HepG2 (cell line): ENCODE measurements at regions not wholly inside any gene's neighbourhood (a gene's known extent, or its start where the extent isn't known, plus 50 kb on each side); places are given as distances from the start of the nearest gene placed in this dataset.

Experiments used
- ATAC-seq: fragments of 200-7000 bp; cut with Tn5 transposase; 3 replicates; pipeline ENCODE4 v1.9.1; 2020; ENCODE audit warnings: mild to moderate bottlenecking, moderate library complexity
- BruUV-seq: library from RNA; stranded (reverse); fragments of 400-500 nt; replicated peaks from 2 replicates; lab custom pipeline; 2021; lab: Mats Ljungman, UMichigan
- CTCF ChIA-PET: fragments of 300-600 bp; formaldehyde crosslinking; extraction: SDS; loops from one replicate; lab custom pipeline; 2021; ENCODE audit warnings: low total read pairs, inconsistent platforms, low intra/inter-chr PET ratio; lab: Yijun Ruan, JAX
- POLR2A ChIA-PET: fragments of 350-600 bp; sonication (Branson Sonifier 250); formaldehyde crosslinking; loops from one replicate; lab custom pipeline; 2020; ENCODE audit warnings: antibody characterized with exemption, inconsistent platforms; lab: Yijun Ruan, JAX
- DNase-seq: peaks from one replicate; pipeline ENCODE4 v3.0.0-alpha.2; 2015; ENCODE audit warnings: low spot score
- FAIRE-seq: peaks from 3 replicates; lab custom pipeline; 2011; peaks lifted over from hg19 to GRCh38; lab: Jason Lieb, UNC
- H2AFZ ChIP-seq: one replicate; pipeline ENCODE4 v1.6.1; 2011; ENCODE audit warnings: low read length, inconsistent platforms
- H3K27ac ChIP-seq: fragments of 300-600 bp; 3 replicates; pipeline ENCODE4 v1.8.0; 2011; ENCODE audit warnings: mixed run types, mild to moderate bottlenecking, mixed read lengths, low read length, inconsistent platforms; ENCODE audit not compliant: insufficient read depth; ENCODE audit errors: extremely low read length
- H3K27me3 ChIP-seq, 2 experiments: fragments of 200-600 bp in 1 of 2; 2 replicates in 1 of 2; 3 replicates in 1 of 2; pipeline versions ENCODE4 v1.6.0 to v1.8.0; 2011; ENCODE audit warnings: low read length in 2 of 2, mild to moderate bottlenecking in 2 of 2, moderate library complexity in 2 of 2, inconsistent platforms in 1 of 2; ENCODE audit not compliant: insufficient read depth in 2 of 2, control insufficient read depth in 1 of 2
- H3K36me3 ChIP-seq, 2 experiments: fragments of 200-600 bp in 1 of 2; replicated peaks in 1 of 2; 2 replicates in 1 of 2; 3 replicates in 1 of 2; pipeline versions ENCODE4 v1.5.1 to v1.8.0; 2011; ENCODE audit warnings: low read length in 2 of 2, inconsistent platforms in 1 of 2; ENCODE audit not compliant: insufficient read depth in 2 of 2, control insufficient read depth in 1 of 2
- H3K4me1 ChIP-seq: 2 replicates; pipeline ENCODE4 v1.5.1; 2012; ENCODE audit warnings: low read length, inconsistent platforms; ENCODE audit not compliant: insufficient read depth
- H3K4me2 ChIP-seq: 2 replicates; pipeline ENCODE4 v1.6.0; 2011; ENCODE audit warnings: low read depth, low read length, inconsistent platforms
- H3K4me3 ChIP-seq, 3 experiments: fragments of 200-600 bp in 1 of 3; sonication (generic), shearing (Covaris generic) in 1 of 3; replicated peaks in 1 of 3; 2 replicates each; pipeline ENCODE4 v1.5.1; 2011 to 2016; ENCODE audit warnings: low read length in 3 of 3, inconsistent platforms in 2 of 3, low read depth in 2 of 3, mild to moderate bottlenecking in 2 of 3, control low read depth in 1 of 3, mixed read lengths in 1 of 3; ENCODE audit not compliant: insufficient read depth in 1 of 3
- H3K79me2 ChIP-seq: one replicate; pipeline ENCODE4 v1.6.1; 2011; ENCODE audit warnings: low read length, inconsistent platforms; ENCODE audit not compliant: insufficient read depth
- H3K9ac ChIP-seq: 2 replicates; pipeline ENCODE4 v1.6.0; 2011; ENCODE audit warnings: mild to moderate bottlenecking, low read depth, low read length, inconsistent platforms; ENCODE audit not compliant: insufficient read depth
- H3K9me3 ChIP-seq: 2 replicates; pipeline ENCODE4 v1.5.1; 2012; ENCODE audit warnings: mild to moderate bottlenecking, low read length
- H4K20me1 ChIP-seq: 2 replicates; pipeline ENCODE4 v1.6.0; 2011; ENCODE audit warnings: inconsistent platforms, mild to moderate bottlenecking, low read length, moderate library complexity; ENCODE audit not compliant: insufficient read depth
- E2F1 ChIP-seq: sonication (generic); formaldehyde crosslinking; IDR thresholded peaks from 2 replicates; pipeline ENCODE4 v1.5.0; 2020; ENCODE audit warnings: missing genetic modification reagents
- FOXO1 ChIP-seq: sonication (generic); formaldehyde crosslinking; IDR thresholded peaks from 2 replicates; pipeline ENCODE4 v1.4.0; 2020; ENCODE audit warnings: missing genetic modification reagents
- HMG20B ChIP-seq: conservative IDR thresholded peaks from 2 replicates; pipeline ENCODE4 v1.6.1; 2016; ENCODE audit warnings: missing genetic modification reagents, missing compliant biosample characterization
- HMGA1 ChIP-seq: sonication (generic); formaldehyde crosslinking; conservative IDR thresholded peaks from 2 replicates; pipeline ENCODE4 v1.4.0; 2020; ENCODE audit warnings: missing genetic modification reagents
- LCORL ChIP-seq, 2 experiments: fragments of 450-650 bp in 1 of 2; sonication (generic) in 1 of 2; formaldehyde crosslinking in 1 of 2; IDR thresholded peaks; 2 replicates each; pipeline versions ENCODE4 v1.5.0 to v1.6.1; 2017 to 2020; ENCODE audit warnings: antibody characterized with exemption in 1 of 2, missing genetic modification reagents in 1 of 2
- NRL ChIP-seq: sonication (generic); formaldehyde crosslinking; IDR thresholded peaks from 2 replicates; pipeline ENCODE4 v1.5.0; 2020; ENCODE audit warnings: missing genetic modification reagents, mild to moderate bottlenecking, moderate library complexity, borderline replicate concordance
- PAF1 ChIP-seq: IDR thresholded peaks from 2 replicates; pipeline ENCODE4 v1.6.1; 2016; ENCODE audit warnings: missing genetic modification reagents, missing compliant biosample characterization
- RELA ChIP-seq: sonication (generic); formaldehyde crosslinking; IDR thresholded peaks from 2 replicates; pipeline ENCODE4 v1.4.0; 2020; ENCODE audit warnings: missing genetic modification reagents
- RFX5 ChIP-seq: IDR thresholded peaks from 2 replicates; pipeline ENCODE4 v1.6.1; 2011; ENCODE audit warnings: low read depth, low read length, improper control_type of control experiment
- TFE3 ChIP-seq: IDR thresholded peaks from 2 replicates; pipeline ENCODE4 v1.6.1; 2016
- TRIM22 ChIP-seq: fragments of 450-650 bp; IDR thresholded peaks from 2 replicates; pipeline ENCODE4 v1.6.1; 2017
- ZBTB38 ChIP-seq: sonication (generic); formaldehyde crosslinking; IDR thresholded peaks from 2 replicates; pipeline ENCODE4 v1.5.1; 2020; ENCODE audit warnings: mild to moderate bottlenecking, missing genetic modification reagents
- ZBTB7A ChIP-seq: sonication (generic); formaldehyde crosslinking; IDR thresholded peaks from 2 replicates; pipeline ENCODE4 v1.8.0; 2022; ENCODE audit warnings: mild to moderate bottlenecking, missing genetic modification reagents
- ZNF143 ChIP-seq: sonication (generic); formaldehyde crosslinking; IDR thresholded peaks from 2 replicates; pipeline ENCODE4 v1.4.0; 2020; ENCODE audit warnings: missing genetic modification reagents
- WGBS: methylation state at CpG from one replicate; pipeline ENCODE4 v1.1.6; 2017; ENCODE audit warnings: low lambda C conversion rate; 5-methylcytosine and 5-hydroxymethylcytosine counted together
- in situ Hi-C: cut with HindIII; loops from 2 replicates; pipeline ENCODE4 v1.10.0; 2017; ENCODE audit warnings: low pct_unique_long_range_greater_than_20kb; ENCODE audit not compliant: extremely low pct_ligation_motif_present
- intact Hi-C: fragments of 100-400 bp; cut with micrococcal nuclease; formaldehyde crosslinking; loops from one replicate; pipeline ENCODE4 v1.10.0; 2022; ENCODE audit not compliant: unreplicated experiment

GRCh38 chr9:26537211-26537610 is 355.4 kb downstream of the CAAP1 start:
- CTCF ChIA-PET = no interaction called here
- no peak overlapping the region for H3K27ac ChIP-seq
- TF ChIP-seq ZNF143 (CRISPR knock-in tag) (no peak), ZBTB38 (CRISPR knock-in tag) (no peak), PAF1 (CRISPR knock-in tag) (no peak), ZBTB7A (CRISPR knock-in tag) (no peak), HMG20B (CRISPR knock-in tag) (no peak), HMGA1 (CRISPR knock-in tag) (no peak)
- H3K4me2 ChIP-seq = no peak overlapping the region
- no peaks in the 10 kb centered on the region for H3K27me3 ChIP-seq
- no peak for FAIRE-seq
- no TSS peak for BruUV-seq
- DNase-seq = no peak
- in situ Hi-C loops (no loop called here), intact Hi-C loops (no loop called here)
- 12% methylated on average over 4 of the region's 4 CpGs for WGBS
- H3K9me3 ChIP-seq = no peaks in the 10 kb centered on the region
- POLR2A ChIA-PET = no interaction called here
- H3K9ac ChIP-seq = no peak overlapping the region
- H4K20me1 ChIP-seq = no peaks in the 10 kb centered on the region
- H3K36me3 ChIP-seq = no peaks in the 10 kb centered on the region
- no peak overlapping the region for H3K4me3 ChIP-seq
- H3K79me2 ChIP-seq = no peaks in the 10 kb centered on the region
- no peak overlapping the region for H2AFZ ChIP-seq
- H3K4me1 ChIP-seq = no peaks in the 10 kb centered on the region
- no peak for ATAC-seq

GRCh38 chr9:26535151-26535550 is 357.5 kb downstream of the CAAP1 start:
- Histone ChIP-seq H3K27me3 (no peaks in the 10 kb centered on the region), H3K27ac (no peak overlapping the region), H4K20me1 (no peaks in the 10 kb centered on the region), H3K36me3 (no peaks in the 10 kb centered on the region), H3K79me2 (no peaks in the 10 kb centered on the region), H3K4me1 (no peaks in the 10 kb centered on the region), H3K9ac (no peak overlapping the region), H3K9me3 (no peaks in the 10 kb centered on the region), H3K4me2 (no peak overlapping the region), H2AFZ (no peak overlapping the region), H3K4me3 (no peak overlapping the region)
- POLR2A ChIA-PET = no interaction called here
- DNase-seq (no peak), ATAC-seq (no peak), FAIRE-seq (no peak)
- BruUV-seq = no TSS peak
- WGBS = 0% methylated on average over 1 of the region's 1 CpG
- CTCF ChIA-PET = no interaction called here
- in situ Hi-C loops (no loop called here), intact Hi-C loops (no loop called here)
- TF ChIP-seq NRL = no peak
- no peak for TF ChIP-seq RELA (CRISPR knock-in tag)
- TF ChIP-seq TRIM22 = no peak
- TF ChIP-seq E2F1 (CRISPR knock-in tag) = no peak
- TF ChIP-seq FOXO1 (CRISPR knock-in tag) = no peak
- no peak for TF ChIP-seq RFX5
- TF ChIP-seq TFE3 = no peak
- no peak for TF ChIP-seq LCORL (IDR thresholded peaks at IDR 0.05)
- no peak for TF ChIP-seq LCORL (CRISPR knock-in tag; IDR thresholded peaks at IDR 0.05)
